ENCODE measurements at regions not wholly inside any gene's neighbourhood (a gene's known extent, or its start where the extent isn't known, plus 50 kb on each side); places are given as distances from the start of the nearest gene placed in this dataset.

DNA sequence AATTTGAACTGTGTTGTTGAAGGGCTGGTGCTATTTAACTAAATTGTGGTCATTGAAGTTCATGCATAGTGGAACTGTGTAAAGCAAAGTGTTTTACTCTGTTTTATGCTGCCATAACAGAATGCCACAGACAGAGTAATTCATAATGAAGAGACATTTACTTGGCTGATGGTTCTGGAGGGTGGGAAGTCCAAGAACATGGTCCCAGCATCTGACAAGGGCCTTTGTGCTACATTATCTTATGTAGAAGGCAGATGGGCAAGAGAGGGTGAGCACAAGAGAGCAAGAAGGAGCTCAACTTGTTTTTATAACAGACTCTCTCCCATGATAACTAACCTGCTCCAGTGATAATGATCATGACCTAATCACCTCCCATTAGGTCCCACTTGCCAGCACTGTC, 101.9 kb upstream of the NR3C1 start:
- DNase-seq (ENCODE audit: low spot score) = no peak
- H3K27me3 Mint-ChIP-seq (ENCODE audit: low read depth) = no peaks in the 10 kb centered on the region
- H3K9me3 Mint-ChIP-seq (ENCODE audit: low read depth) = peaks cover 9% of the 10 kb centered on the region
- no peaks in the 10 kb centered on the region for H3K36me3 Mint-ChIP-seq (ENCODE audit: low read depth)
- H3K4me3 Mint-ChIP-seq (ENCODE audit: unreplicated experiment) = no peak overlapping the region
- no peak overlapping the region for H3K27ac Mint-ChIP-seq (ENCODE audit: unreplicated experiment)
- H3K4me1 Mint-ChIP-seq (ENCODE audit: low read depth) = peaks cover 22% of the 10 kb centered on the region
- TF ChIP-seq, protein P1, sequence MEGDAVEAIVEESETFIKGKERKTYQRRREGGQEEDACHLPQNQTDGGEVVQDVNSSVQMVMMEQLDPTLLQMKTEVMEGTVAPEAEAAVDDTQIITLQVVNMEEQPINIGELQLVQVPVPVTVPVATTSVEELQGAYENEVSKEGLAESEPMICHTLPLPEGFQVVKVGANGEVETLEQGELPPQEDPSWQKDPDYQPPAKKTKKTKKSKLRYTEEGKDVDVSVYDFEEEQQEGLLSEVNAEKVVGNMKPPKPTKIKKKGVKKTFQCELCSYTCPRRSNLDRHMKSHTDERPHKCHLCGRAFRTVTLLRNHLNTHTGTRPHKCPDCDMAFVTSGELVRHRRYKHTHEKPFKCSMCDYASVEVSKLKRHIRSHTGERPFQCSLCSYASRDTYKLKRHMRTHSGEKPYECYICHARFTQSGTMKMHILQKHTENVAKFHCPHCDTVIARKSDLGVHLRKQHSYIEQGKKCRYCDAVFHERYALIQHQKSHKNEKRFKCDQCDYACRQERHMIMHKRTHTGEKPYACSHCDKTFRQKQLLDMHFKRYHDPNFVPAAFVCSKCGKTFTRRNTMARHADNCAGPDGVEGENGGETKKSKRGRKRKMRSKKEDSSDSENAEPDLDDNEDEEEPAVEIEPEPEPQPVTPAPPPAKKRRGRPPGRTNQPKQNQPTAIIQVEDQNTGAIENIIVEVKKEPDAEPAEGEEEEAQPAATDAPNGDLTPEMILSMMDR (IDR thresholded peaks at IDR 0.05) = no peak

DNA sequence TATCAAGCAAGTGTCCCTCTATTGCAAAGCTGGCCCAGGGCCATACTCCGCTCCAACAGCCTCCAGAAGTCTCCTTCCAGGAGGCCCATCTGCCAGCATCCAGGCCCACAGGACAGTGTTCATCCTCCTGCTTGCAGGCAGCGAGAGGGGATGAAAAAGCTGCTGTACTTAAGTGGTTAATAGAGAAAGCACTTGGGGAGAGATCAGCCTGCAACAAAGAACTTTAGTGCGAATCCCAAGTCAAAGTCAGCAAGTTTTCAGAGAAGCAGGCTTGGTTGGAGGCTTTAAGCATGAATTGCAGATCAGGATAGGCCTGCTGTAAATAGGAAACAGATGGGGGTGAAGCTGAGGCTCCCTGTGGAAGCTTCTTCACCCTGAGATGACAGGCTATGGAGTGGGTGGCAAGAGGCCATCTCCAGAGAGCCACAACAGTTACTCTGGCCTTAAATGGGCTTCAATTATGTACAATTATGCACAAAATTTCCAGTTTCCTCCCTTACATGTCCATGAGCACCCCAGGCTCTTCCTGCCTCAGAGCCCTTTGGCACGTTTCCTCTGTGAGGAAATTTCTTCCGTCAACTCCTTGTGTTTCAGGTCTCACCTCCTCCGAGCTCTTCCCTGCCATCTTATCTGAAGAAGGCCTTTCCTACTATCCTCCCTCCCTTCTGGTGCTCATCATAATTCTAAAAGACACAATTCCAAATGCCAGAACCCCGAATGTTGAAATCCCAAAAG, 98.0 kb upstream of the NR3C1 start:
- Mint-ChIP-seq H3K4me1 (ENCODE audit: low read depth) (peaks cover 13% of the 10 kb centered on the region), H3K9me3 (ENCODE audit: low read depth) (peaks cover 9% of the 10 kb centered on the region), H3K4me3 (ENCODE audit: unreplicated experiment) (no peak overlapping the region), H3K36me3 (ENCODE audit: low read depth) (no peaks in the 10 kb centered on the region), H3K27me3 (ENCODE audit: low read depth) (no peaks in the 10 kb centered on the region), H3K27ac (ENCODE audit: unreplicated experiment) (no peak overlapping the region)
- DNase-seq (ENCODE audit: low spot score) = no peak
- TF ChIP-seq, protein P1 (IDR thresholded peaks at IDR 0.05) = no peak

DNA sequence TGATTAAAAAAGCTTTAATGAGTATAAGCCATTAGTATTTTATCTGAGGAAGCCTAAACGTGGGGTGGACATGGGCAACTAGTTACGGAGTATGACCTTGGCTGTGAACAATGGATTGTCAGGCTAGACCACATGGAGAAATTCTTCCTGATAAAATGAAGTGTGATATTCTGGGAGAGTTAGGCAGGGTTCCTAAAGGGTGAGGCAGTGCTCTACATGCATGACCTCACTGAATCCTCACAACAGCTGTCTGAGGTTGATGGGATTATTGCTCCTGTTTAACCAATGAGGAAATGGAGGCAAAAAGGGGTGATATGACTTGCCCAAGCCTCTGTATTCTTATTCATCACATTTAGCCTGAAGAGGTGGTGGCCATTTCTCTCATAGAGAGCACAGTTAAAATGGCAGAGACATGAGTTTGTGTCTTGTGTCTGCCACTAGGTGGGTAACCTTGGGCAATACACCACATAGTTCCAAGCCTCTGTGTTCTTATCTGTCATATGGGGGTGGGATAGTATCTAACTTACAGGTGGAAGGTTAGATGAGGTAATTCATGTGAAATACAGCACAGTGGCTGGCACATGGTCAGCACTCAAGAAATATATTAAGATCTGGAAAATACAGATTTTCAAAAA, 96.1 kb upstream of the NR3C1 start:
- Mint-ChIP-seq H3K9me3 (ENCODE audit: low read depth) (no peaks in the 10 kb centered on the region), H3K4me1 (ENCODE audit: low read depth) (peaks cover 32% of the 10 kb centered on the region), H3K36me3 (ENCODE audit: low read depth) (no peaks in the 10 kb centered on the region), H3K27ac (ENCODE audit: unreplicated experiment) (no peak overlapping the region), H3K4me3 (ENCODE audit: unreplicated experiment) (no peak overlapping the region), H3K27me3 (ENCODE audit: low read depth) (no peaks in the 10 kb centered on the region)
- TF ChIP-seq, protein P1 (IDR thresholded peaks at IDR 0.05) = no peak
- no peak for DNase-seq (ENCODE audit: low spot score)

DNA sequence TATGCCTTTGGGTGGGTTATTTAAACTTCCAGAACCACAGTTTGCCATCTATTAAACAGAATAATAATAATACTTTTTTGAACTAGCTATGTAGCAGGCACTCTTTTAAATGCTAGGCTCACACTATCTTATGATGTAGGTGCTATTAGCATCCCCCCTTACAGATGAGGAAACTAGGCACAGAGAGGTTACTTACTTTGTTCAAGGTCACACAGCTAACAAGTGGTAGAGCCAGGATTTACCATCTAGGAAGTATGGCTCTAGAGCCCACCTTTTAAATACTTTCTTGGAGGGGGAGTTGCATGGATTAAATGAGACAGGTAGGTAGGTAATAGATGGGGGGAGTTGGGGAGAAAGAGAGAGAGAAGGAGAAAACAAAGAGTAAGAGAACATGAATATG, 95.3 kb upstream of the NR3C1 start:
- H3K36me3 Mint-ChIP-seq (ENCODE audit: low read depth) = no peaks in the 10 kb centered on the region
- H3K9me3 Mint-ChIP-seq (ENCODE audit: low read depth) = no peaks in the 10 kb centered on the region
- H3K4me1 Mint-ChIP-seq (ENCODE audit: low read depth) = peaks cover 38% of the 10 kb centered on the region

DNA sequence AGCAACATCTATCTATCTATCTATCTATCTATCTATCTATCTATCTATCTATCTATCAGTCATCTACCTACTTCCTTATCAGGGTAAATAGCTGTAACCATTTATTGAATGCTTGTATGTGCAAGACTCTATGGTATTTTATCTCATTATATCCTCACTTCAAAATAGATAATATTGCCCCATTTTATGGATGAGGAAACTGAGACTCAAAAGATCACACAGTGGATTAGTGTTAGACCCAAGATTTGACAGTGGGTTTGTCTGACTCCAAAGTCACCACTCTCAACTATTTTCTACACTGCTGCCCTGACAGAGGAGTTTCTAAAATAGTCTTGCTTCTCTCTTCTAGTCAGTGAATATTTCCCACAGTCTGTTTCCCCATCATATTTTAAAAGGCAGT, 94.3 kb upstream of the NR3C1 start:
- Mint-ChIP-seq H3K4me1 (ENCODE audit: low read depth) (peaks cover 31% of the 10 kb centered on the region), H3K36me3 (ENCODE audit: low read depth) (no peaks in the 10 kb centered on the region), H3K4me3 (ENCODE audit: unreplicated experiment) (no peak overlapping the region), H3K27ac (ENCODE audit: unreplicated experiment) (no peak overlapping the region), H3K9me3 (ENCODE audit: low read depth) (no peaks in the 10 kb centered on the region), H3K27me3 (ENCODE audit: low read depth) (no peaks in the 10 kb centered on the region)
- TF ChIP-seq, protein P1 (IDR thresholded peaks at IDR 0.05) = no peak
- no peak for DNase-seq (ENCODE audit: low spot score)

More for the DNA sequence above, 95.3 kb upstream of the NR3C1 start:
- no peak overlapping the region for H3K27ac Mint-ChIP-seq (ENCODE audit: unreplicated experiment)
- H3K4me3 Mint-ChIP-seq (ENCODE audit: unreplicated experiment) = no peak overlapping the region
- no peaks in the 10 kb centered on the region for H3K27me3 Mint-ChIP-seq (ENCODE audit: low read depth)
- TF ChIP-seq, protein P1 (IDR thresholded peaks at IDR 0.05) = no peak
- no peak for DNase-seq (ENCODE audit: low spot score)

All from chondrocyte (in vitro differentiated cells).